ENCODE measurements at regions not wholly inside any gene's neighbourhood (a gene's known extent, or its start where the extent isn't known, plus 50 kb on each side); places are given as distances from the start of the nearest gene placed in this dataset.

DNA sequence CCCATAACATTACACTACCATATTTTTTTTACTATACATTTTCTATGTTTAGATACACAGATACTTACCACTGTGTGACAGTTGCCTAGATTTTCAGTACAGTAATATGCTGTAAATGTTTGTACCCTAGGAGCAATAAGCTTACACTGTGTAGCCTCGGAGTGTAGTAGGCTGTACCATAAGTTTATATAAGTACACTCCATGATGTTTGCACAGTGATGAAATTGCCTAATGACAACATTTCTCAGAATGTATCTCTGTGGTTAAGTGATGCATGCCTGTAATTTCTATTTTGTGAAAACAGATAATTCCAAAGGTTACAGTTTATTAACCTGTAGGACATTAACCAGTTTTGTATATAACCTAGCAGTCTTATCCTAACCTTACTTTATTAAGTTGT is 128.1 kb upstream of the RBMS1 start:
- TF ChIP-seq SUZ12 (IDR thresholded peaks at IDR 0.05; ENCODE audit: extremely low read depth, insufficient read depth, insufficient read length) = no peak
- TF ChIP-seq ZNF274 (IDR thresholded peaks at IDR 0.05; ENCODE audit: low read depth, low read length) = no peak
- TF ChIP-seq YY1 (IDR thresholded peaks at IDR 0.05; ENCODE audit: insufficient read depth, insufficient read length) = no peak
